ENCODE measurements at regions not wholly inside any gene's neighbourhood (a gene's known extent, or its start where the extent isn't known, plus 50 kb on each side); places are given as distances from the start of the nearest gene placed in this dataset.
"Not testable (repeated sequence)": the region's sequence is repeated elsewhere in the genome, so short reads cannot be mapped to it uniquely, and the experiment has no call there.

DNA sequence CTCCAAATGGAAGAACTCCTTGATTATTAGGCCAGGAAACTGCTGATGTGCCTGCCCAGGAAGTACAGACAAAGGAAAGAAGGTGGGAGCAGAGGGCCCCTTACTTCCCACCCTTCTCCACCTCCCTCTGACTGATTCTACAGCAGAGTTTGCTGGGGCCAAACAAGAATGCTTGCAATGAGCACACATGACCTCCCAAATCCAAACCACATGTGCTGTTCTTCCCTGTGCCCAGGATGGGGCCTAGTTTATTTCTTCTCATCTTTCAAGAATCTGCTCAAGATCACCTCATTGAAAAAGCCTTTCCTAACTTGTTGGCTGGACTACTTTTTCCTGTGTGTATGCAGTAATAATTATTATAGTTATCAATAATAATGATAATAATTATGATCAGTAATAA lies 286.1 kb downstream of the RAB38 start:
- Histone ChIP-seq H3K27me3 (no peaks in the 10 kb centered on the region), H3K4me1 (no peaks in the 10 kb centered on the region), H3K4me3 (no peak overlapping the region), H3K9me3 (no peaks in the 10 kb centered on the region), H3K36me3 (no peaks in the 10 kb centered on the region), H3K27ac (no peak overlapping the region)
- TF ChIP-seq, protein P1, sequence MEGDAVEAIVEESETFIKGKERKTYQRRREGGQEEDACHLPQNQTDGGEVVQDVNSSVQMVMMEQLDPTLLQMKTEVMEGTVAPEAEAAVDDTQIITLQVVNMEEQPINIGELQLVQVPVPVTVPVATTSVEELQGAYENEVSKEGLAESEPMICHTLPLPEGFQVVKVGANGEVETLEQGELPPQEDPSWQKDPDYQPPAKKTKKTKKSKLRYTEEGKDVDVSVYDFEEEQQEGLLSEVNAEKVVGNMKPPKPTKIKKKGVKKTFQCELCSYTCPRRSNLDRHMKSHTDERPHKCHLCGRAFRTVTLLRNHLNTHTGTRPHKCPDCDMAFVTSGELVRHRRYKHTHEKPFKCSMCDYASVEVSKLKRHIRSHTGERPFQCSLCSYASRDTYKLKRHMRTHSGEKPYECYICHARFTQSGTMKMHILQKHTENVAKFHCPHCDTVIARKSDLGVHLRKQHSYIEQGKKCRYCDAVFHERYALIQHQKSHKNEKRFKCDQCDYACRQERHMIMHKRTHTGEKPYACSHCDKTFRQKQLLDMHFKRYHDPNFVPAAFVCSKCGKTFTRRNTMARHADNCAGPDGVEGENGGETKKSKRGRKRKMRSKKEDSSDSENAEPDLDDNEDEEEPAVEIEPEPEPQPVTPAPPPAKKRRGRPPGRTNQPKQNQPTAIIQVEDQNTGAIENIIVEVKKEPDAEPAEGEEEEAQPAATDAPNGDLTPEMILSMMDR (IDR thresholded peaks at IDR 0.05) = no peak
- TF ChIP-seq EP300 (IDR thresholded peaks at IDR 0.05) = no peak
- TF ChIP-seq POLR2A (IDR thresholded peaks at IDR 0.05) = no peak
- DNase-seq (ENCODE audit: low spot score in 2 of 2) = no peak

DNA sequence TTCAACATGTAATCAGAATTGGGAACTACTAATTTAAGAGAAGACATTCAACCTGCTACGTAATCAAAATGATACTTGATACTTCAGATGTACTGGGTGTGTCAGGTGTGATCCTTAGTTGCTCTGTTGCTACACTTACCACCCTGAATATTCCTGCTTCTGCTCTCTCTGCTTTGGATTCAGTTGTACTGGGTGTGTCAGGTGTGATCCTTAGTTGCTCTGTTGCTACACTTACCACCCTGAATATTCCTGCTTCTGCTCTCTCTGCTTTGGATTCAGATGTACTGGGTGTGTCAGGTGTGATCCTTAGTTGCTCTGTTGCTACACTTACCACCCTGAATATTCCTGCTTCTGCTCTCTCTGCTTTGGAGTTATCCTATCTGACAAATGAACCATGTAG lies 290.2 kb downstream of the RAB38 start:
- H3K4me1 ChIP-seq; H3K36me3 ChIP-seq; H3K27me3 ChIP-seq; H3K27ac ChIP-seq; DNase-seq (ENCODE audit: low spot score in 2 of 2); H3K9me3 ChIP-seq; H3K4me3 ChIP-seq: not testable (repeated sequence)
- WGBS, 2 donors = 88 to 91% methylated on average over 1 of the region's 1 CpG

DNA sequence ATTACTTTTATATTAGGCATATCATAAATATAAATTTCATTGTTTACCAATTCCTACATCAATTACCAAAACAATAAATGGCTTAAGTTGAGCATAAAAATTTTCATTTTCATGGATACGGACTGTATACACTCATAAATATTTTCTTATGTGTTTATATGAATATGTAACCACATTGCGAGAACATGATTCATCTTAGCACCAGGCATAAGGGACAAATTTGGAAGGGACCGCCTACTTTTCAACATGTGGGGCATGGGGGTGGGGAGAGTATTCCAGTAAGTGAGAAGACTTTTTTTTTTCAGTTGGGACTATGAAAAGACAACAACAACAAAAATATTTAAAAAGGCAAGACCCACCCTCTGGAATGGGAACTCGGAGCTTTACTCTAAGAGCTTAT lies 296.1 kb downstream of the RAB38 start:
- 49 to 50% methylated on average over 4 of the region's 4 CpGs for WGBS, 2 donors
- Histone ChIP-seq H3K27me3 (no peaks in the 10 kb centered on the region), H3K4me1 (peaks cover 0 to 7% (median 0%) of the 10 kb centered on the region in 4 donors), H3K4me3 (no peak overlapping the region), H3K36me3 (no peaks in the 10 kb centered on the region), H3K27ac (no peak overlapping the region), H3K9me3 (no peaks in the 10 kb centered on the region)
- no peak for TF ChIP-seq EP300 (IDR thresholded peaks at IDR 0.05)
- TF ChIP-seq, protein P1 (IDR thresholded peaks at IDR 0.05) = no peak
- DNase-seq (ENCODE audit: low spot score in 2 of 2) = no peak

DNA sequence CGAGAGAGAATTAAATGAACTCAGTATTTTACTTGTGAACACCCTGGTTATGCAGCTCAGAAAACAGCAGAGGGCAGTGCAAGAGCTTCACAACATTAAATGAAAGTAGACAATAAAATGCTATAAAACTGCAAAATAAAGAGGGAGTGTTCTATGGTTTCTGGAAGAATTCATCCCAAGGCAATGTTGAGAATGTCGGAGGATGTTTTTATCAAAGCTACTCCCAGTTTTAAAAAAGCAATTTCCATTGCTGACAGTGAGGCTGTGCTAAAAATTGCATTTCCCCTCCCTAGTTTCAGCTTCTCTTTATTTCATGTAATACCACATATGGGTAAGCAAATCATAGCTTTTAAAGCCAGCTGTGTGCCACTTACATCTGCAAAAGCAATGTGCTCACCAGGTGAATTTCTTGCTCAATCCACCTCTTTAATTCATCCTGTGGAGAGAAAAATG lies 296.8 kb downstream of the RAB38 start:
- Histone ChIP-seq H3K4me3 (no peak overlapping the region), H3K9me3 (no peaks in the 10 kb centered on the region), H3K4me1 (peaks cover 0 to 7% (median 0%) of the 10 kb centered on the region in 4 donors), H3K27me3 (no peaks in the 10 kb centered on the region), H3K36me3 (no peaks in the 10 kb centered on the region), H3K27ac (no peak overlapping the region)
- no peak for TF ChIP-seq EP300 (IDR thresholded peaks at IDR 0.05)
- TF ChIP-seq, protein P1 (IDR thresholded peaks at IDR 0.05) = peak; percentile 14 to 48 (median 16)
- peak in 1 of 2 donors; percentile 11 for DNase-seq (ENCODE audit: low spot score in 2 of 2)
- 17 to 24% methylated on average over 2 of the region's 2 CpGs for WGBS, 2 donors

DNA sequence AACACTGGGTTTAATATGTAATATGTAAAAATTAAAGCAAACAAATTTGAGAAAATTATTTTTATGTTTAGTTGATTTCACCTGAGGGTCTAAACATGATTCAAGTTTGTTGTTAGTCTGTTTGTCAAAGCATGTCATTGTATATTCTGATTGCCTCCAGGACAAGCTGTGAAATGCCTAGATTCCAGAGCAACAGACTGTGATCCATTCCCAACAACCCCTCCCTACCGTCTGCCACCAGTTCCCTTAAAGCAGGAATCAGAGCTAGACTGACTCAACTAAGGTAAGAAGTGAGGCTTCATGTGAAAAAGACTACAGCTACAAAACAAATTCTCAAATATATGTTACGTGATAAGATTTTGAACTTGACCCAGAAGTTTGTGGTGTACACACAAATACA lies 304.2 kb downstream of the RAB38 start:
- Histone ChIP-seq H3K27ac (no peak overlapping the region), H3K36me3 (no peaks in the 10 kb centered on the region), H3K9me3 (no peaks in the 10 kb centered on the region), H3K27me3 (no peaks in the 10 kb centered on the region), H3K4me3 (no peak overlapping the region), H3K4me1 (no peaks in the 10 kb centered on the region)
- WGBS, 2 donors = 60 to 78% methylated on average over 2 of the region's 2 CpGs
- no peak for TF ChIP-seq POLR2A (IDR thresholded peaks at IDR 0.05)
- no peak for TF ChIP-seq EP300 (IDR thresholded peaks at IDR 0.05)
- TF ChIP-seq, protein P1 (IDR thresholded peaks at IDR 0.05) = no peak
- DNase-seq (ENCODE audit: low spot score in 2 of 2) = no peak

DNA sequence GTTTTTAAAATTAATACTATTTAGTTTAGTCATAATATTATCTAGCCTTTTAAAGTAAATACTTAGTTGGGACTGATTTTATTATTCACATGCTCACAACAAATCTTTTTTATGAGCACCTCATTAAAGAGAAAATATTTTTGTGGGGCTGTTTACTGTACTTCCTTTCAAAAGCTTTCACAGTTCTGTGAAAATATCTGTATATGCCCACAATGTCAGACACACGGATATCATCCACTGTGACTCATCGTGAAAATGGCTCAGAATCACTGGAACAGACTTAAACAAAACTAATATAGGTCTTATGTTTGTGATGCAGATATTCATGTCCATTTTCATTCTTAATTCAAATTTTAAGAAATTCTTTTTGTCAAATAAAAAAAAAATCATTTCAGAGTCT lies 305.2 kb downstream of the RAB38 start:
- H3K27ac ChIP-seq = no peak overlapping the region
- H3K36me3 ChIP-seq = no peaks in the 10 kb centered on the region
- WGBS, 2 donors = 57 to 62% methylated on average over 2 of the region's 2 CpGs
- no peak for DNase-seq (ENCODE audit: low spot score in 2 of 2)
- H3K4me3 ChIP-seq = no peak overlapping the region
- H3K4me1 ChIP-seq = no peaks in the 10 kb centered on the region
- TF ChIP-seq POLR2A (IDR thresholded peaks at IDR 0.05) (no peak), EP300 (IDR thresholded peaks at IDR 0.05) (no peak)
- TF ChIP-seq, protein P1 (IDR thresholded peaks at IDR 0.05) = no peak
- no peaks in the 10 kb centered on the region for H3K27me3 ChIP-seq
- no peaks in the 10 kb centered on the region for H3K9me3 ChIP-seq

Data from tibial nerve (tissue), 4 donors.